Kidney (tissue), 13 donors: ENCODE measurements at regions not wholly inside any gene's neighbourhood (a gene's known extent, or its start where the extent isn't known, plus 50 kb on each side); places are given as distances from the start of the nearest gene placed in this dataset.

Experiments
- DNase-seq, 5 donors: peaks; one replicate each; pipeline ENCODE4 v3.0.0-alpha.2; 2013 to 2020
- FAIRE-seq: peaks from 2 replicates; lab custom pipeline; 2012; peaks lifted over from hg19 to GRCh38; lab: Jason Lieb, UNC
- H3K27ac ChIP-seq, 2 donors: one replicate each; pipeline ENCODE4 v1.7.0; 2013; ENCODE audit warnings: low read depth in 2 of 2, low read length in 2 of 2, inconsistent platforms in 1 of 2
- H3K27me3 ChIP-seq: one replicate; pipeline ENCODE4 v1.7.1; 2013; ENCODE audit warnings: low read length, inconsistent platforms; ENCODE audit not compliant: control insufficient read depth, insufficient read depth
- H3K36me3 ChIP-seq, 3 donors: one replicate each; pipeline versions ENCODE4 v1.7.0 to v1.7.1; 2013; ENCODE audit warnings: low read length in 3 of 3, control low read depth in 1 of 3, inconsistent platforms in 1 of 3; ENCODE audit not compliant: insufficient read depth in 3 of 3, control insufficient read depth in 2 of 3
- H3K4me1 ChIP-seq, 3 donors: one replicate each; pipeline versions ENCODE4 v1.7.0 to v1.7.1; 2013; ENCODE audit warnings: low read length in 3 of 3, inconsistent platforms in 1 of 3, low read depth in 1 of 3; ENCODE audit not compliant: control insufficient read depth in 2 of 3, insufficient read depth in 2 of 3
- H3K4me3 ChIP-seq, 3 donors: one replicate each; pipeline versions ENCODE4 v1.7.0 to v1.8.1; 2013; ENCODE audit warnings: low read length in 3 of 3, control low read depth in 1 of 3, inconsistent platforms in 1 of 3
- H3K9ac ChIP-seq, 3 donors: one replicate each; pipeline versions ENCODE4 v1.7.0 to v1.7.1; 2013; ENCODE audit warnings: low read length in 3 of 3, control low read depth in 1 of 3, inconsistent platforms in 1 of 3
- H3K9me3 ChIP-seq, 3 donors: one replicate each; pipeline versions ENCODE4 v1.7.0 to v1.7.1; 2013; ENCODE audit warnings: low read length in 3 of 3, control low read depth in 1 of 3, inconsistent platforms in 1 of 3; ENCODE audit not compliant: control insufficient read depth in 2 of 3, insufficient read depth in 1 of 3
- CTCF ChIP-seq: IDR thresholded peaks from 3 replicates; pipeline ENCODE4 v1.5.1; 2012; ENCODE audit warnings: mild to moderate bottlenecking, moderate library complexity, borderline replicate concordance; ENCODE audit not compliant: insufficient read depth; ENCODE audit errors: extremely low read depth
- intact Hi-C: fragments of 100-400 bp; cut with DNase I; formaldehyde crosslinking; loops from one replicate; pipeline ENCODE4 v1.11.1; 2022
- donor health status: control.
- donor health status: control.
- donor health status: control.
- donor health status: control.
- donor health status: control.
- donor health status: DM: yes; HTN: yes; CAD: no.
- donor health status: Normal renal cell carcinoma (clear cell type).

GRCh38 chr12:47554046-47554653, 151.7 kb downstream of the RPAP3 start:
- Histone ChIP-seq H3K9me3 (peaks cover 0 to 7% (median 3%) of the 10 kb centered on the region in 3 donors), H3K9ac (no peak overlapping the region), H3K4me3 (no peak overlapping the region), H3K4me1 (no peaks in the 10 kb centered on the region), H3K27me3 (no peaks in the 10 kb centered on the region), H3K36me3 (no peaks in the 10 kb centered on the region), H3K27ac (no peak overlapping the region)
- DNase-seq (no peak), FAIRE-seq (no peak)
- intact Hi-C loops: no loop called here
- TF ChIP-seq CTCF: no peak

- no peak for FAIRE-seq
- H3K27me3 ChIP-seq: no peaks in the 10 kb centered on the region
- intact Hi-C loops: no loop called here
- TF ChIP-seq CTCF: no peak
- H3K27ac ChIP-seq: no peak overlapping the region
- DNase-seq: no peak
- H3K9ac ChIP-seq: no peak overlapping the region
- H3K9me3 ChIP-seq: peaks cover 0 to 7% (median 3%) of the 10 kb centered on the region in 3 donors
- no peak overlapping the region for H3K4me3 ChIP-seq
- no peaks in the 10 kb centered on the region for H3K36me3 ChIP-seq
- no peaks in the 10 kb centered on the region for H3K4me1 ChIP-seq
Observed at GRCh38 chr12:47553266-47553665, 152.6 kb downstream of the RPAP3 start.

GRCh38 chr12:47551426-47551851, 154.4 kb downstream of the RPAP3 start:
- H3K27ac ChIP-seq: no peak overlapping the region
- H3K27me3 ChIP-seq: no peaks in the 10 kb centered on the region
- no peak overlapping the region for H3K9ac ChIP-seq
- DNase-seq: peak in 2 of 5 donors; percentile 31 to 40
- no peak for TF ChIP-seq CTCF
- intact Hi-C loops: no loop called here
- H3K4me1 ChIP-seq: no peaks in the 10 kb centered on the region
- peaks cover 0 to 7% (median 3%) of the 10 kb centered on the region in 3 donors for H3K9me3 ChIP-seq
- H3K4me3 ChIP-seq: no peak overlapping the region
- no peak for FAIRE-seq
- H3K36me3 ChIP-seq: no peaks in the 10 kb centered on the region

GRCh38 chr12:47549258-47549657, 156.6 kb downstream of the RPAP3 start:
- no peaks in the 10 kb centered on the region for H3K27me3 ChIP-seq
- H3K4me1 ChIP-seq: no peaks in the 10 kb centered on the region
- H3K36me3 ChIP-seq: no peaks in the 10 kb centered on the region
- DNase-seq: no peak
- no peak overlapping the region for H3K27ac ChIP-seq
- no peak overlapping the region for H3K4me3 ChIP-seq
- H3K9me3 ChIP-seq: peaks cover 0 to 7% (median 3%) of the 10 kb centered on the region in 3 donors
- no peak for FAIRE-seq
- no peak overlapping the region for H3K9ac ChIP-seq
- no peak for TF ChIP-seq CTCF
- intact Hi-C loops: no loop called here
